ENCODE measurements at regions not wholly inside any gene's neighbourhood (a gene's known extent, or its start where the extent isn't known, plus 50 kb on each side); places are given as distances from the start of the nearest gene placed in this dataset.

DNA sequence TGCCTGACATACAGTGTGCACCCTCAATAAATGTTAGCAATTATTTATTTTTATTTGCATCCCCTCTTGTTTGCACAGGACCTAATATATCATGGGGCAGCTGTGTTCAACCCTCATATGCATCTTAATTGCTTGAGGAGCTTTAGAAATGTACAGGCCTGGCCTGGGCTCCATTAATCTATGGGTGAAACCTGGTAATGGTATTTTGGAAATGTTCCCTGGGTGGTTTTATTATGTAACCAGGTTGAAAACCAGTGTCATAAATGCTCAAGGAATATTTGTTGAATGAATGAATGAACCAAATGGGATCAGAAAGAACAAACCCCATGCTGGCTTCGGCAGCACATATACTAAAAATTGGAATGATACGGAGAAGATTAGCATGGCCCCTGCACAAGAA is 84.0 kb upstream of the PICALM start:
- Histone ChIP-seq H3K9me3 (ENCODE audit: low read length) (no peaks in the 10 kb centered on the region), H3K36me3 (ENCODE audit: insufficient read depth, low read length) (no peaks in the 10 kb centered on the region), H3K9me2 (ENCODE audit: insufficient read depth, low read length) (no peaks in the 10 kb centered on the region), H3K27ac (ENCODE audit: low read depth, low read length, poor library complexity, severe bottlenecking) (no peak overlapping the region), H3K79me2 (ENCODE audit: insufficient read depth, low read depth, low read length) (no peaks in the 10 kb centered on the region), H3K4me1 (ENCODE audit: insufficient read depth, low read length, poor library complexity, severe bottlenecking) (peaks cover 3% of the 10 kb centered on the region), H2AFZ (ENCODE audit: low read length) (no peak overlapping the region), H3K4me3 (ENCODE audit: low read depth, low read length, poor library complexity, severe bottlenecking) (no peak overlapping the region), H3K4me2 (ENCODE audit: low read length) (no peak overlapping the region), H4K20me1 (ENCODE audit: insufficient read depth, low read length) (no peaks in the 10 kb centered on the region)
- no TSS peak for BruUV-seq (replicated peaks)
- no peak for TF ChIP-seq EZH2phosphoT487 (IDR thresholded peaks at IDR 0.05; ENCODE audit: borderline replicate concordance, low read depth, low read length)
- TF ChIP-seq, protein P1, sequence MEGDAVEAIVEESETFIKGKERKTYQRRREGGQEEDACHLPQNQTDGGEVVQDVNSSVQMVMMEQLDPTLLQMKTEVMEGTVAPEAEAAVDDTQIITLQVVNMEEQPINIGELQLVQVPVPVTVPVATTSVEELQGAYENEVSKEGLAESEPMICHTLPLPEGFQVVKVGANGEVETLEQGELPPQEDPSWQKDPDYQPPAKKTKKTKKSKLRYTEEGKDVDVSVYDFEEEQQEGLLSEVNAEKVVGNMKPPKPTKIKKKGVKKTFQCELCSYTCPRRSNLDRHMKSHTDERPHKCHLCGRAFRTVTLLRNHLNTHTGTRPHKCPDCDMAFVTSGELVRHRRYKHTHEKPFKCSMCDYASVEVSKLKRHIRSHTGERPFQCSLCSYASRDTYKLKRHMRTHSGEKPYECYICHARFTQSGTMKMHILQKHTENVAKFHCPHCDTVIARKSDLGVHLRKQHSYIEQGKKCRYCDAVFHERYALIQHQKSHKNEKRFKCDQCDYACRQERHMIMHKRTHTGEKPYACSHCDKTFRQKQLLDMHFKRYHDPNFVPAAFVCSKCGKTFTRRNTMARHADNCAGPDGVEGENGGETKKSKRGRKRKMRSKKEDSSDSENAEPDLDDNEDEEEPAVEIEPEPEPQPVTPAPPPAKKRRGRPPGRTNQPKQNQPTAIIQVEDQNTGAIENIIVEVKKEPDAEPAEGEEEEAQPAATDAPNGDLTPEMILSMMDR (conservative IDR thresholded peaks at IDR 0.05; ENCODE audit: low read length) = no peak
- ChIA-PET CTCF (ENCODE audit: unreplicated experiment) (no interaction called here), POLR2A (interaction anchor here (0.6 to 1.1 kb wide), 2 partner anchors 40 to 55 kb away, joined by 3 to 5 read pairs; no protein-coding TSS in a partner anchor)
- intact Hi-C loops (cut with micrococcal nuclease; ENCODE audit: unreplicated experiment) = no loop called here
- no peak for DNase-seq (ENCODE audit: low spot score)

DNA sequence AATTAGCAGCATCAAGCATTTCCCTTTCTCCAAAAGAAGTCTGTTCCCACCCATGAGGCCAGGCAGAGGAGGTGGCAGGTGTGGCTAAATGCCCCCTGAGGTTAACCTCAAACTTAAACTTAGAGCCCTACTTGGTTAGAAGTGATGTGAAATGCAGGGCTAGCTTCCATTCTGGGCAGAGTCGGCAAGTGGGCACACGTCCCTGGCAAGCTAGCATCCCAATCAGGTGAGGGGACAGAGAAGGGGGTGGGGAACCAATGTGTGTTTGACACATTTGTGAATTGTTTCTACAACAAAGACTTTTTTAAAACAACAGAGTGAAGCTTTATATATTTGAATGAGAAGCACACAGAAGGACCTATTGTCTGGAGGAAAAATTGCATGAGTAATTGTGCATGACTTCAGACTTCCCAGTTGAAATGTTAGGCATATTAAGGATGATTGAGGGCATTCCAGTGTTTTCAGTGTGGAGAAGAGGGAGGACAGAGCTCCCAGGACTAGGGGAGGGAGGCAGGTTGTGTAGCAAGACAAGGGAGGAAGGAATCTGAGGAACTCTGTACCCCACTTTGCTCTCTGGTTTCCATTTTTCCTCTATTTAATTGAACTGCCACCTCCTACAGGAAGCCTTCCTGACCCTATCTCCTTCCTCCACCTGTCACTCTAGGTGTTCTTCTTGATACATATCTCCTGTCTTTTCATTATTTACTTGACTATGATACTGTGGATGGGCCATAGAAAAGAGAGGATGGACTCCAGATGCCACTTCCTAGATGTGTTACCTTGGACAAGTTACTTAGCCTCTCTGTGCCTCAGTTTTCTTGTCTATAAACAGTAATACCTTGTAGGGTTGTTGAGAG is 83.3 kb upstream of the PICALM start:
- H3K9me2 ChIP-seq (ENCODE audit: insufficient read depth, low read length) = no peaks in the 10 kb centered on the region
- H4K20me1 ChIP-seq (ENCODE audit: insufficient read depth, low read length) = no peaks in the 10 kb centered on the region
- no peaks in the 10 kb centered on the region for H3K9me3 ChIP-seq (ENCODE audit: low read length)
- H3K4me3 ChIP-seq (ENCODE audit: low read depth, low read length, poor library complexity, severe bottlenecking) = no peak overlapping the region
- no peaks in the 10 kb centered on the region for H3K36me3 ChIP-seq (ENCODE audit: insufficient read depth, low read length)
- no peak for TF ChIP-seq EZH2phosphoT487 (IDR thresholded peaks at IDR 0.05; ENCODE audit: borderline replicate concordance, low read depth, low read length)
- TF ChIP-seq, protein P1 (conservative IDR thresholded peaks at IDR 0.05; ENCODE audit: low read length) = no peak
- H3K4me1 ChIP-seq (ENCODE audit: insufficient read depth, low read length, poor library complexity, severe bottlenecking) = peaks cover 3% of the 10 kb centered on the region
- BruUV-seq (replicated peaks) = no TSS peak
- DNase-seq (ENCODE audit: low spot score) = no peak
- intact Hi-C loops (cut with micrococcal nuclease; ENCODE audit: unreplicated experiment) = no loop called here
- no peak overlapping the region for H3K4me2 ChIP-seq (ENCODE audit: low read length)
- CTCF ChIA-PET (ENCODE audit: unreplicated experiment) = no interaction called here
- no peak overlapping the region for H3K27ac ChIP-seq (ENCODE audit: low read depth, low read length, poor library complexity, severe bottlenecking)
- H2AFZ ChIP-seq (ENCODE audit: low read length) = no peak overlapping the region
- POLR2A ChIA-PET = interaction anchor here (0.6 to 1.3 kb wide), 4 partner anchors 10 to 489 kb away, joined by 3 to 4 read pairs (median 3); no protein-coding TSS in a partner anchor
- H3K79me2 ChIP-seq (ENCODE audit: insufficient read depth, low read depth, low read length) = no peaks in the 10 kb centered on the region

Measured in OCI-LY7 (cell line).